ENCODE measurements at regions not wholly inside any gene's neighbourhood (a gene's known extent, or its start where the extent isn't known, plus 50 kb on each side); places are given as distances from the start of the nearest gene placed in this dataset.

GRCh38 chr12:126903027-126903876 is 1363.7 kb upstream of the TMEM132C start:
- no peak overlapping the region for H3K4me3 ChIP-seq (ENCODE audit: low read depth, low read length)
- no peak for TF ChIP-seq CTCF (IDR thresholded peaks at IDR 0.05; ENCODE audit: borderline replicate concordance, insufficient read depth, low read depth, low read length)

- no peak overlapping the region for H3K4me3 ChIP-seq (ENCODE audit: low read depth, low read length)
- no peak for TF ChIP-seq CTCF (IDR thresholded peaks at IDR 0.05; ENCODE audit: borderline replicate concordance, insufficient read depth, low read depth, low read length)
Measured at GRCh38 chr12:126905752-126906151, 1361.2 kb upstream of the TMEM132C start.

- H3K4me3 ChIP-seq (ENCODE audit: low read depth, low read length), result no peak overlapping the region
- TF ChIP-seq CTCF (IDR thresholded peaks at IDR 0.05; ENCODE audit: borderline replicate concordance, insufficient read depth, low read depth, low read length), result no peak
Measured at GRCh38 chr12:126907900-126908764, 1358.8 kb upstream of the TMEM132C start.

GRCh38 chr12:126908765-126909142 is 1358.2 kb upstream of the TMEM132C start:
- TF ChIP-seq CTCF (IDR thresholded peaks at IDR 0.05; ENCODE audit: borderline replicate concordance, insufficient read depth, low read depth, low read length), result no peak
- no peak overlapping the region for H3K4me3 ChIP-seq (ENCODE audit: low read depth, low read length)

GRCh38 chr12:126910570-126910969 is 1356.4 kb upstream of the TMEM132C start:
- TF ChIP-seq CTCF (IDR thresholded peaks at IDR 0.05; ENCODE audit: borderline replicate concordance, insufficient read depth, low read depth, low read length), result no peak
- H3K4me3 ChIP-seq (ENCODE audit: low read depth, low read length), result no peak overlapping the region

- TF ChIP-seq CTCF (IDR thresholded peaks at IDR 0.05; ENCODE audit: borderline replicate concordance, insufficient read depth, low read depth, low read length), result no peak
- no peak overlapping the region for H3K4me3 ChIP-seq (ENCODE audit: low read depth, low read length)
Measured at GRCh38 chr12:126912111-126912510, 1354.9 kb upstream of the TMEM132C start.

All from GM12875 (cell line).